ENCODE measurements at regions not wholly inside any gene's neighbourhood (a gene's known extent, or its start where the extent isn't known, plus 50 kb on each side); places are given as distances from the start of the nearest gene placed in this dataset.
"Not testable (repeated sequence)": the region's sequence is repeated elsewhere in the genome, so short reads cannot be mapped to it uniquely, and the experiment has no call there.

GRCh38 chr10:118968060-118968459 lies 61.5 kb upstream of the NANOS1 start:
- DNase-seq = no peak

- no peak for DNase-seq
Measured at GRCh38 chr10:118968482-118968881, 61.0 kb upstream of the NANOS1 start.

- no peak for DNase-seq
Measured at GRCh38 chr10:118969014-118969413, 60.5 kb upstream of the NANOS1 start.

- DNase-seq = no peak
Measured at GRCh38 chr10:118970770-118971169, 58.7 kb upstream of the NANOS1 start.

- no peak for DNase-seq
Measured at GRCh38 chr10:118971187-118971586, 58.3 kb upstream of the NANOS1 start.

GRCh38 chr10:118971876-118972275 lies 57.6 kb upstream of the NANOS1 start:
- DNase-seq = no peak

- no peak for DNase-seq
Measured at GRCh38 chr10:118973744-118974143, 55.8 kb upstream of the NANOS1 start.

- no peak for DNase-seq
Measured at GRCh38 chr10:118974951-118975350, 54.6 kb upstream of the NANOS1 start.

- not testable (repeated sequence) for DNase-seq
Measured at GRCh38 chr10:118976219-118976618, 53.3 kb upstream of the NANOS1 start.

- no peak for DNase-seq
Measured at GRCh38 chr10:118977022-118977599, 52.4 kb upstream of the NANOS1 start.

GRCh38 chr10:118977835-118978234 lies 51.7 kb upstream of the NANOS1 start:
- DNase-seq = no peak

GRCh38 chr10:118978316-118978997 lies 51.1 kb upstream of the NANOS1 start:
- no peak for DNase-seq

GRCh38 chr10:118978998-118979350 lies 50.5 kb upstream of the NANOS1 start:
- DNase-seq = no peak

- no peak for DNase-seq
Measured at GRCh38 chr10:118979661-118980060, 49.9 kb upstream of the NANOS1 start.
